DOHH2 (cell line): ENCODE measurements at regions not wholly inside any gene's neighbourhood (a gene's known extent, or its start where the extent isn't known, plus 50 kb on each side); places are given as distances from the start of the nearest gene placed in this dataset.

Source experiments
- EZH2phosphoT487 ChIP-seq: fragments of 200-600 bp; sonication (generic); IDR thresholded peaks from 2 replicates; pipeline ENCODE4 v1.6.1; 2017; ENCODE audit warnings: borderline replicate concordance, mild to moderate bottlenecking, antibody characterized with exemption, low read length, moderate library complexity, mixed read lengths
- TF ChIP-seq, protein P1 (sequence below): fragments of 200-600 bp; sonication (generic); IDR thresholded peaks from one replicate; pipeline ENCODE4 v1.5.1; 2014; ENCODE audit warnings: antibody characterized with exemption, mild to moderate bottlenecking, low read depth, low read length; ENCODE audit not compliant: poor library complexity, severe bottlenecking

DNA sequence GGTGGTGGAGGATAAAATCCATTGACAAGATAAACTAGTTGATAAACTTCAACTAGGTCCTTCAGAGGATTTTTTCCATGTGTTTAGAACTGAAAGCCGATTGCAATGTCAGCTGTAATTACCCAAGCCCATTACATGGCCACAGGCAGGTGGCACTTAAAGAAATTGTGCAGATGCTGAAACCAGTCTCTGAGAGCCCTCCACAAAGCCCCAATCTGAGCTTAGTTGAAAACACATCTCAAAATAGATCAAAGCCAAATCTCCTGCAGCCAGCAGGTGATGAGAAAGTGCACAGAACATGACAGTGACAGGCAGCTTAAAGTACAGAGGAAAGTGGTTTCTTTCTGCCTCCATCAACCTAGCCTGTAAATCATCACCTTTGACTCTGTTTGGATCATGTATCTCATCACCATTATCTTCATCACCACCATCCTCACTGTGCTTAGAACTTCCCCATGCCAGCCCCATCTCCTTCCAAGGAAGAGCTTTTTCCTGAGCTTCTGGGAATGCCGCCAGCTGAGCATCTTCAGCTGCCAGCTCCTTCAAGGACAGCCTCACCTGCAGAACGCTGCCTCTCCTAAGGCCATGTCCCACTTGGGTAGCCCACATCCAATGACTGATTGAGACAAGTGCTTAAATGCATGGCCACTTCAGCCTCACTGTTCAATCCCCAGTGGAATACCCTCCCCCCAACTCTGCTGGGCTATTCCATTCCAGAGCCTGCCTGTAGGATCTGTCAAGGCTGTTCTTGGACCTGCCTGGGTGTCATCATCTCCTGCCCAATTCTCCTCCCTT, 219.5 kb upstream of the TMEM132C start:
- TF ChIP-seq, protein P1, sequence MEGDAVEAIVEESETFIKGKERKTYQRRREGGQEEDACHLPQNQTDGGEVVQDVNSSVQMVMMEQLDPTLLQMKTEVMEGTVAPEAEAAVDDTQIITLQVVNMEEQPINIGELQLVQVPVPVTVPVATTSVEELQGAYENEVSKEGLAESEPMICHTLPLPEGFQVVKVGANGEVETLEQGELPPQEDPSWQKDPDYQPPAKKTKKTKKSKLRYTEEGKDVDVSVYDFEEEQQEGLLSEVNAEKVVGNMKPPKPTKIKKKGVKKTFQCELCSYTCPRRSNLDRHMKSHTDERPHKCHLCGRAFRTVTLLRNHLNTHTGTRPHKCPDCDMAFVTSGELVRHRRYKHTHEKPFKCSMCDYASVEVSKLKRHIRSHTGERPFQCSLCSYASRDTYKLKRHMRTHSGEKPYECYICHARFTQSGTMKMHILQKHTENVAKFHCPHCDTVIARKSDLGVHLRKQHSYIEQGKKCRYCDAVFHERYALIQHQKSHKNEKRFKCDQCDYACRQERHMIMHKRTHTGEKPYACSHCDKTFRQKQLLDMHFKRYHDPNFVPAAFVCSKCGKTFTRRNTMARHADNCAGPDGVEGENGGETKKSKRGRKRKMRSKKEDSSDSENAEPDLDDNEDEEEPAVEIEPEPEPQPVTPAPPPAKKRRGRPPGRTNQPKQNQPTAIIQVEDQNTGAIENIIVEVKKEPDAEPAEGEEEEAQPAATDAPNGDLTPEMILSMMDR = no peak
- no peak for TF ChIP-seq EZH2phosphoT487
